ENCODE measurements at regions not wholly inside any gene's neighbourhood (a gene's known extent, or its start where the extent isn't known, plus 50 kb on each side); places are given as distances from the start of the nearest gene placed in this dataset.

GRCh38 chr14:103209054-103209453, 85.8 kb downstream of the TNFAIP2 start:
- Histone ChIP-seq H3K9me3 (ENCODE audit: insufficient read depth, low read depth, low read length) (peaks cover 17% of the 10 kb centered on the region), H3K4me1 (ENCODE audit: insufficient read depth, low read length) (peaks cover 3% of the 10 kb centered on the region; the same call in 1 of the 2 replicates), H3K27me3 (ENCODE audit: insufficient read depth, low read length) (peaks cover 46% of the 10 kb centered on the region), H3K36me3 (ENCODE audit: insufficient read depth, low read depth, low read length) (no peaks in the 10 kb centered on the region), H3K27ac (ENCODE audit: low read length) (no peak overlapping the region), H3K4me3 (ENCODE audit: low read length) (no peak overlapping the region), H3K9ac (ENCODE audit: low read depth, low read length) (no peak overlapping the region)

DNA sequence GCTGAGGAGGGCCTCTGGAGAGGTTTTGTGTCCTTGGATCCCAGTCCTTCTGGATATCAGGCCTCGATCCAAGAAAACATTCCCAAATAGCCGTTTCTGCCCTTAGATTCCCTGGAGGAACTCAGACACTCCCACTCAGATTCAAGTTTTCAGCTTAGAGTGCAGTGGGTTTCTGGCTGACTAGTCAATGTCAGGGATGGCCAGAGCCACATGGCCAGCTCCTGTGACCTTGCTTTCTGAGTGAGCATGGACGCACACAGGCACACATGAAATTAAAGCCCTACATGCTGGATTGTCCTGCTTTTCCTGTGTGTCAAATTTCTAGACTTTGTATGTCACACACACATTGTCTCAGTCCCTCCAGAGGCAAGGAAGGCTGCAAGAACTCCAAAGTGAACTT, 86.2 kb downstream of the TNFAIP2 start:
- H3K27me3 ChIP-seq (ENCODE audit: insufficient read depth, low read length) = peaks cover 46% of the 10 kb centered on the region
- no peak overlapping the region for H3K9ac ChIP-seq (ENCODE audit: low read depth, low read length)
- peaks cover 3% of the 10 kb centered on the region; the same call in 1 of the 2 replicates for H3K4me1 ChIP-seq (ENCODE audit: insufficient read depth, low read length)
- no peak overlapping the region for H3K27ac ChIP-seq (ENCODE audit: low read length)
- no peaks in the 10 kb centered on the region for H3K36me3 ChIP-seq (ENCODE audit: insufficient read depth, low read depth, low read length)
- no peak overlapping the region for H3K4me3 ChIP-seq (ENCODE audit: low read length)
- peaks cover 13% of the 10 kb centered on the region for H3K9me3 ChIP-seq (ENCODE audit: insufficient read depth, low read depth, low read length)

DNA sequence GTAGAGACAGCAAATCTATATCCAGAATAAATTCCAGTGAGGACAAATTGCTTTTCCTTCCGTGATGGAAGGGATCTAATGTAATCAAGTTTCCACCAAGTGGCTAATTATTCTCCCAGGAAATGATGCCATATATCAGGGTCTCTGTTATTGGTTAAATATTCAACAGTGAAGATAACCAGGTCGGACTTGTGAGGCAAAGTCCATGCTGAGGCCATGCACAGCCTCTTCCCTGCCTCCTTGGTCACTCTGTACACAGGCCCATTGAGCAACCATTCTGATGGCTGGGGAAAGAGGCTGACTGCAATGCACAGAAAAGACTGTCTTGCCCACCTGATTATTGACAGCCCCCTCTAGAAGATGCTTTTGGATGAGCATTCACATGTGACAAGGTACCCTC, 90.1 kb downstream of the TNFAIP2 start:
- Histone ChIP-seq H3K9ac (ENCODE audit: low read depth, low read length) (no peak overlapping the region), H3K27me3 (ENCODE audit: insufficient read depth, low read length) (peaks cover 19% of the 10 kb centered on the region), H3K4me1 (ENCODE audit: insufficient read depth, low read length) (no peaks in the 10 kb centered on the region; the same call in 1 of the 2 replicates), H3K4me3 (ENCODE audit: low read length) (no peak overlapping the region), H3K27ac (ENCODE audit: low read length) (no peak overlapping the region), H3K9me3 (ENCODE audit: insufficient read depth, low read depth, low read length) (no peaks in the 10 kb centered on the region), H3K36me3 (ENCODE audit: insufficient read depth, low read depth, low read length) (no peaks in the 10 kb centered on the region)

GRCh38 chr14:103214461-103214958, 91.2 kb downstream of the TNFAIP2 start:
- no peaks in the 10 kb centered on the region for H3K4me1 ChIP-seq (ENCODE audit: insufficient read depth, low read length)
- no peak overlapping the region for H3K9ac ChIP-seq (ENCODE audit: low read depth, low read length)
- no peak overlapping the region for H3K4me3 ChIP-seq (ENCODE audit: low read length)
- H3K27ac ChIP-seq (ENCODE audit: low read length) = no peak overlapping the region
- H3K27me3 ChIP-seq (ENCODE audit: insufficient read depth, low read length) = peaks cover 16% of the 10 kb centered on the region
- H3K36me3 ChIP-seq (ENCODE audit: insufficient read depth, low read depth, low read length) = no peaks in the 10 kb centered on the region
- no peaks in the 10 kb centered on the region for H3K9me3 ChIP-seq (ENCODE audit: insufficient read depth, low read depth, low read length)

- Histone ChIP-seq H3K9ac (ENCODE audit: low read depth, low read length) (no peak overlapping the region), H3K4me3 (ENCODE audit: low read length) (no peak overlapping the region), H3K27me3 (ENCODE audit: insufficient read depth, low read length) (peaks cover 27% of the 10 kb centered on the region), H3K27ac (ENCODE audit: low read length) (no peak overlapping the region), H3K36me3 (ENCODE audit: insufficient read depth, low read depth, low read length) (no peaks in the 10 kb centered on the region), H3K9me3 (ENCODE audit: insufficient read depth, low read depth, low read length) (no peaks in the 10 kb centered on the region), H3K4me1 (ENCODE audit: insufficient read depth, low read length) (no peaks in the 10 kb centered on the region)
Measured at GRCh38 chr14:103216399-103216798, 93.1 kb downstream of the TNFAIP2 start.

DNA sequence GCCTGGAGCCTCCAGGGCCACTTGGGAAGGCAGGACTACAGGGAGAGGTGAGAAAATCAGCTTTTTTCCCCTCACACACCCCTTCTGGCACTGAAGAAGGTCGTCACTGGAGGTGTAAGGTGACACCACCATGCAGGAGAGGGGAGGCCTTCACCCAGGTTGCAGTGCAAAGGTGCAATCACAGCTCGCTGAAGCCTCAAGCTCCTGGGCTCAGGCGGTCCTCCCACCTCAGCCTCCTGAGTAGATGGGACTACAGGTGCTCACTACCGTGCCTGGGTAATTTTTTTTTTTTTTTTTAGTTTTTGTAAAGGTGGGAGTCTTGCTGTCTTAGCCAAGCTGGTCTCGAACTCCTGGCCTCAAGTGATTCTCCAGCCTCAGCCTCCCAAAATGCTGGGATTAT, 93.6 kb downstream of the TNFAIP2 start:
- Histone ChIP-seq H3K4me3 (ENCODE audit: low read length) (no peak overlapping the region), H3K9me3 (ENCODE audit: insufficient read depth, low read depth, low read length) (no peaks in the 10 kb centered on the region), H3K9ac (ENCODE audit: low read depth, low read length) (no peak overlapping the region), H3K27me3 (ENCODE audit: insufficient read depth, low read length) (peaks cover 32% of the 10 kb centered on the region), H3K27ac (ENCODE audit: low read length) (no peak overlapping the region), H3K36me3 (ENCODE audit: insufficient read depth, low read depth, low read length) (no peaks in the 10 kb centered on the region), H3K4me1 (ENCODE audit: insufficient read depth, low read length) (no peaks in the 10 kb centered on the region)

- H3K4me1 ChIP-seq (ENCODE audit: insufficient read depth, low read length) = no peaks in the 10 kb centered on the region
- peaks cover 38% of the 10 kb centered on the region for H3K27me3 ChIP-seq (ENCODE audit: insufficient read depth, low read length)
- H3K36me3 ChIP-seq (ENCODE audit: insufficient read depth, low read depth, low read length) = no peaks in the 10 kb centered on the region
- no peak overlapping the region for H3K9ac ChIP-seq (ENCODE audit: low read depth, low read length)
- no peaks in the 10 kb centered on the region for H3K9me3 ChIP-seq (ENCODE audit: insufficient read depth, low read depth, low read length)
- no peak overlapping the region for H3K27ac ChIP-seq (ENCODE audit: low read length)
- no peak overlapping the region for H3K4me3 ChIP-seq (ENCODE audit: low read length)
Measured at GRCh38 chr14:103217538-103217937, 94.3 kb downstream of the TNFAIP2 start.

- Histone ChIP-seq H3K9me3 (ENCODE audit: insufficient read depth, low read depth, low read length) (no peaks in the 10 kb centered on the region), H3K4me1 (ENCODE audit: insufficient read depth, low read length) (no peaks in the 10 kb centered on the region), H3K36me3 (ENCODE audit: insufficient read depth, low read depth, low read length) (no peaks in the 10 kb centered on the region), H3K4me3 (ENCODE audit: low read length) (peak overlapping the region; percentile 57; the same call in 1 of the 2 replicates), H3K27me3 (ENCODE audit: insufficient read depth, low read length) (peaks cover 42% of the 10 kb centered on the region), H3K27ac (ENCODE audit: low read length) (no peak overlapping the region), H3K9ac (ENCODE audit: low read depth, low read length) (no peak overlapping the region)
Measured at GRCh38 chr14:103220134-103220981, 97.1 kb downstream of the TNFAIP2 start.

- Histone ChIP-seq H3K4me1 (ENCODE audit: insufficient read depth, low read length) (no peaks in the 10 kb centered on the region), H3K9ac (ENCODE audit: low read depth, low read length) (no peak overlapping the region), H3K27me3 (ENCODE audit: insufficient read depth, low read length) (peaks cover 42% of the 10 kb centered on the region), H3K36me3 (ENCODE audit: insufficient read depth, low read depth, low read length) (no peaks in the 10 kb centered on the region), H3K4me3 (ENCODE audit: low read length) (peak overlapping the region; percentile 57), H3K27ac (ENCODE audit: low read length) (no peak overlapping the region), H3K9me3 (ENCODE audit: insufficient read depth, low read depth, low read length) (no peaks in the 10 kb centered on the region)
Measured at GRCh38 chr14:103220982-103221641, 97.9 kb downstream of the TNFAIP2 start.

GRCh38 chr14:103221781-103222358, 98.6 kb downstream of the TNFAIP2 start:
- Histone ChIP-seq H3K9me3 (ENCODE audit: insufficient read depth, low read depth, low read length) (no peaks in the 10 kb centered on the region), H3K36me3 (ENCODE audit: insufficient read depth, low read depth, low read length) (no peaks in the 10 kb centered on the region), H3K4me3 (ENCODE audit: low read length) (no peak overlapping the region), H3K9ac (ENCODE audit: low read depth, low read length) (no peak overlapping the region), H3K27ac (ENCODE audit: low read length) (no peak overlapping the region), H3K4me1 (ENCODE audit: insufficient read depth, low read length) (no peaks in the 10 kb centered on the region), H3K27me3 (ENCODE audit: insufficient read depth, low read length) (peaks cover 42% of the 10 kb centered on the region)

DNA sequence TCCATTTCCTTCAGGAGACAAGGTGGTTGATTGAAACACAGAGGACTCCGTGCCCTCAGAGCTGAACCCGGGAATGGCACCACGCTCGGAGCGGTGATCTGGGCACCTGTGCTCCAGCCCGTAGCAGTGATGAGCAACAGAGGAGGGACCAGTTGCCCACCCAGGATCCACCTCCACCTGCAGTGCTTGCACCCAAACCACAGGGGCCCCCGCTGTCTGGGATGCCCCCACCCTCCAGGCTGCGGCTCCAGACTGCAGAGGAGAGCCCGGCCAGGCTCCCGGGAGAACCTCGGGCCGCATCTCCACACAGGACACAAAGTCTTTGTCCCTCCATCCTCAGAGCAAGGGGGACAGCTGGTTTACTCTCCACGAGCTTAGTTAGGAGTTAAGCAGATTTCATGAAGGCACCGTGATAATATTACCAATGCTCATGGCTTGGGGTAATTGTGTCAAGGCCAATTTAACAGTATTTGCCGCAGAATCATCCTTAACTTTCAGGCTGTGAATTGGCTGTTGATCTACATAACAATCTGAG, 100.6 kb downstream of the TNFAIP2 start:
- no peaks in the 10 kb centered on the region for H3K36me3 ChIP-seq (ENCODE audit: insufficient read depth, low read depth, low read length)
- H3K27me3 ChIP-seq (ENCODE audit: insufficient read depth, low read length) = peaks cover 40% of the 10 kb centered on the region
- H3K4me3 ChIP-seq (ENCODE audit: low read length) = no peak overlapping the region
- no peak overlapping the region for H3K27ac ChIP-seq (ENCODE audit: low read length)
- no peaks in the 10 kb centered on the region for H3K4me1 ChIP-seq (ENCODE audit: insufficient read depth, low read length)
- no peaks in the 10 kb centered on the region for H3K9me3 ChIP-seq (ENCODE audit: insufficient read depth, low read depth, low read length)
- no peak overlapping the region for H3K9ac ChIP-seq (ENCODE audit: low read depth, low read length)

All from iPS-20b (cell line).